ENCODE measurements at regions not wholly inside any gene's neighbourhood (a gene's known extent, or its start where the extent isn't known, plus 50 kb on each side); places are given as distances from the start of the nearest gene placed in this dataset.

DNA sequence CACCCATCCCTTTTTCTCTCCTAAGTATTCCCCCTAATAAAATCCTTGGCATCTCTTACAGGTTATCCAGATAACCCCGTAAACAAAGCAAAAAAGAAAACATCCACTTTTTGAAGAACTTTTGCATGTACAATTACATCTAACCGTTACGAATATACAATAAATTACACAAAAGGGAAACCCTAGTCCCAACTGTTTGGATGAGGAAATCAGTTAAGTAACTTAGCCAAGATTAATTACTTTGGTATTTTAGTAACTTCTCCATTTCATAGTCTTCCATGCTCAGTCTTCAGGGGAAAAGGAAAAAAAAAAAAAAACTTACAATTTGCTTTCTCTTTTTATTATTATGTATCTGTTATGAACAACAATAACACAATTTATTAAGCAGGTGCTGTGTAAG, 212.9 kb downstream of the ACTL7B start:
- no peak for DNase-seq (ENCODE audit: low spot score)
- no peak overlapping the region for H3K4me3 ChIP-seq
- TF ChIP-seq, protein P1, sequence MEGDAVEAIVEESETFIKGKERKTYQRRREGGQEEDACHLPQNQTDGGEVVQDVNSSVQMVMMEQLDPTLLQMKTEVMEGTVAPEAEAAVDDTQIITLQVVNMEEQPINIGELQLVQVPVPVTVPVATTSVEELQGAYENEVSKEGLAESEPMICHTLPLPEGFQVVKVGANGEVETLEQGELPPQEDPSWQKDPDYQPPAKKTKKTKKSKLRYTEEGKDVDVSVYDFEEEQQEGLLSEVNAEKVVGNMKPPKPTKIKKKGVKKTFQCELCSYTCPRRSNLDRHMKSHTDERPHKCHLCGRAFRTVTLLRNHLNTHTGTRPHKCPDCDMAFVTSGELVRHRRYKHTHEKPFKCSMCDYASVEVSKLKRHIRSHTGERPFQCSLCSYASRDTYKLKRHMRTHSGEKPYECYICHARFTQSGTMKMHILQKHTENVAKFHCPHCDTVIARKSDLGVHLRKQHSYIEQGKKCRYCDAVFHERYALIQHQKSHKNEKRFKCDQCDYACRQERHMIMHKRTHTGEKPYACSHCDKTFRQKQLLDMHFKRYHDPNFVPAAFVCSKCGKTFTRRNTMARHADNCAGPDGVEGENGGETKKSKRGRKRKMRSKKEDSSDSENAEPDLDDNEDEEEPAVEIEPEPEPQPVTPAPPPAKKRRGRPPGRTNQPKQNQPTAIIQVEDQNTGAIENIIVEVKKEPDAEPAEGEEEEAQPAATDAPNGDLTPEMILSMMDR (IDR thresholded peaks at IDR 0.05): no peak
- H3K27ac ChIP-seq: no peak overlapping the region

DNA sequence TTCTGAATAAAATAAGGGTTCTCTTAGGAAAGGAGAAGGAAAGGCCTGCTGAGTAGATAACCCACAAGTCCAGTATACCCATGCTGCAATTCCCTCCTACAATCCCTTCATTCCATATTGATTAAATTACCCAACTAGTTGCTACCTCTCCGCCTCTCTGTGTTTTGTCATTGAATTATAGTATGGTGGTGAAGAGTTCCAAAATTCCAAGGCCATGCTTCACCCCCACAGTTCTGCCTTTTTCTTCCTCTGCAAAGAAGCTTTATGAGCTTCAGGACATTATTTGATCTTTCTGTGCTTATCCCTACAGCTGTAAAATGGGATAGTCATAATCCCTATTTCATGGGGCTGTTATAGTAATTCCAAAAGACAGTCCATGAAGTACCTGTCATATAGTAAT, 215.6 kb downstream of the ACTL7B start:
- H3K4me3 ChIP-seq: no peak overlapping the region
- no peak for DNase-seq (ENCODE audit: low spot score)
- no peak overlapping the region for H3K27ac ChIP-seq
- TF ChIP-seq, protein P1 (IDR thresholded peaks at IDR 0.05): no peak

- H3K27ac ChIP-seq: no peak overlapping the region
- H3K4me3 ChIP-seq: no peak overlapping the region
- no peak for DNase-seq (ENCODE audit: low spot score)
- TF ChIP-seq, protein P1 (IDR thresholded peaks at IDR 0.05): no peak
These were observed 216.1 kb downstream of the ACTL7B start for GRCh38 chr9:108639696-108640095.

- DNase-seq (ENCODE audit: low spot score): no peak
- Histone ChIP-seq H3K27ac (no peak overlapping the region), H3K4me3 (no peak overlapping the region)
- TF ChIP-seq, protein P1 (IDR thresholded peaks at IDR 0.05): no peak
These were observed 216.7 kb downstream of the ACTL7B start for GRCh38 chr9:108639091-108639490.

DNA sequence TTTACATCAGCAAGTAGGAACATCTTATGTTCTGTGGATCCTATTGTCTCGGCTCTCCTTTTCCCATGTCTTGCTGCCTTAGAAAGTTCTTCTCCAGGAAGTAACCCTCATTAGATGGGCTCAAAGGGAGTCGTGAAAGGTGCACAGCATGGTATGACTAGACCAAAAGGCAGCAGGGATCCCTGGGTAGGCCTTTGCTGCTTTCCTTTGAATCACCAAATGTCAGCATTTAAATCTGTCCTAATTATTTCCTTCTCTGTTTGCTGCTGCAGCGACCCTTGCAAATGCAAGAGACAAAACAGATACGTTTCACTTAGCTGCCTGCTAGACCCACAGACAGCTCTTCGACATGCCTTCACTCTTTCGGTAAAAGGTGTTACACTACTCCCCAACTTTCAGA, 218.4 kb downstream of the ACTL7B start:
- no peak for DNase-seq (ENCODE audit: low spot score)
- H3K4me3 ChIP-seq: no peak overlapping the region
- TF ChIP-seq, protein P1 (IDR thresholded peaks at IDR 0.05): no peak
- H3K27ac ChIP-seq: no peak overlapping the region

GRCh38 chr9:108636013-108636412, 219.8 kb downstream of the ACTL7B start:
- Histone ChIP-seq H3K27ac (no peak overlapping the region), H3K4me3 (no peak overlapping the region)
- no peak for DNase-seq (ENCODE audit: low spot score)
- TF ChIP-seq, protein P1 (IDR thresholded peaks at IDR 0.05): no peak

GRCh38 chr9:108634672-108635462, 220.9 kb downstream of the ACTL7B start:
- DNase-seq (ENCODE audit: low spot score): no peak
- TF ChIP-seq, protein P1 (IDR thresholded peaks at IDR 0.05): no peak
- no peak overlapping the region for H3K27ac ChIP-seq
- H3K4me3 ChIP-seq: no peak overlapping the region
